DOHH2 (cell line): ENCODE measurements at regions not wholly inside any gene's neighbourhood (a gene's known extent, or its start where the extent isn't known, plus 50 kb on each side); places are given as distances from the start of the nearest gene placed in this dataset.

Experiments used
- H3F3A ChIP-seq: fragments of 200-600 bp; sonication (generic), shearing (Covaris generic); 2 replicates; pipeline ENCODE4 v1.6.0; 2016; ENCODE audit warnings: antibody characterized with exemption, mild to moderate bottlenecking; ENCODE audit not compliant: control insufficient read depth, insufficient read depth
- H3K27ac ChIP-seq: fragments of 200-600 bp; sonication (generic); 2 replicates; pipeline ENCODE4 v1.5.1; 2014; ENCODE audit warnings: low read depth, mild to moderate bottlenecking, low read length, moderate library complexity
- H3K27me3 ChIP-seq: fragments of 200-600 bp; sonication (generic); 2 replicates; pipeline ENCODE4 v1.6.1; 2014; ENCODE audit warnings: mild to moderate bottlenecking, low read length, mixed read lengths; ENCODE audit not compliant: control insufficient read depth
- H3K36me3 ChIP-seq: fragments of 200-600 bp; sonication (generic); 2 replicates; pipeline ENCODE4 v1.6.1; 2014; ENCODE audit warnings: mild to moderate bottlenecking, low read length, moderate library complexity, mixed read lengths; ENCODE audit not compliant: control insufficient read depth
- H3K4me1 ChIP-seq: fragments of 200-600 bp; sonication (generic); 2 replicates; pipeline ENCODE4 v1.6.1; 2014; ENCODE audit warnings: mild to moderate bottlenecking, low read length, mixed read lengths; ENCODE audit not compliant: control insufficient read depth
- H3K4me2 ChIP-seq: fragments of 200-600 bp; sonication (generic); 2 replicates; pipeline ENCODE4 v1.6.0; 2014; ENCODE audit warnings: mild to moderate bottlenecking, low read length, moderate library complexity
- H3K4me3 ChIP-seq: fragments of 200-600 bp; sonication (generic); 2 replicates; pipeline ENCODE4 v1.5.1; 2014; ENCODE audit warnings: mild to moderate bottlenecking, low read length, mixed read lengths
- H3K79me2 ChIP-seq: fragments of 200-600 bp; sonication (generic); 2 replicates; pipeline ENCODE4 v1.6.1; 2014; ENCODE audit warnings: mild to moderate bottlenecking, low read length, mixed read lengths; ENCODE audit not compliant: control insufficient read depth
- H3K9me2 ChIP-seq: fragments of 200-600 bp; sonication (generic); replicated peaks from 2 replicates; pipeline ENCODE4 v1.6.1; 2014; ENCODE audit warnings: mild to moderate bottlenecking, low read length, mixed read lengths; ENCODE audit not compliant: control insufficient read depth
- H3K9me3 ChIP-seq: fragments of 200-600 bp; sonication (generic); 2 replicates; pipeline ENCODE4 v1.6.1; 2014; ENCODE audit warnings: antibody characterized with exemption, low read length, mixed read lengths; ENCODE audit not compliant: control insufficient read depth, insufficient read depth
- H4K20me1 ChIP-seq: fragments of 200-600 bp; sonication (generic); 2 replicates; pipeline ENCODE4 v1.6.0; 2014; ENCODE audit warnings: low read depth, mild to moderate bottlenecking, antibody characterized with exemption, low read length, moderate library complexity; ENCODE audit not compliant: control insufficient read depth, insufficient read depth
- EZH2phosphoT487 ChIP-seq: fragments of 200-600 bp; sonication (generic); IDR thresholded peaks from 2 replicates; pipeline ENCODE4 v1.6.1; 2017; ENCODE audit warnings: borderline replicate concordance, mild to moderate bottlenecking, antibody characterized with exemption, low read length, moderate library complexity, mixed read lengths
- TF ChIP-seq, protein P1 (sequence below): fragments of 200-600 bp; sonication (generic); IDR thresholded peaks from one replicate; pipeline ENCODE4 v1.5.1; 2014; ENCODE audit warnings: antibody characterized with exemption, mild to moderate bottlenecking, low read depth, low read length; ENCODE audit not compliant: poor library complexity, severe bottlenecking

DNA sequence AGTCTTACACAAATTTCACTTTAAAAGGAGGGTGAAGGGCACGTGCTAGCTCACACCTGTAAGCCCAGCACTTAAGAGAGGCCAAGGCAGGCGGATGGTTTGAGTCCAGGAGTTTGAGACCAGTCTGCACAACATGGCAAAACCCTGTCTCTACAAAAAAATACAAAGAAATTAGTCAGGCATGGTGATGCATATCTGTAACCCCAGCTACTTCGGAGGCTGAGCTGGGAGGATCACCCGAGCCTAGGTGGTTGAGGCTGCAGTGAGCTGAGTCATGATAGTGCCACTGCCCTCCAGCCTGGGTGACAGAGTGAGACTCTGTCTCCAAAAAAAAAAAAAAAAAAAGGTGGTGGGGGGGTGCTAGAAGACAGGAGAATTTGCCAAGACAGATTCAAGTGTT lies 237.3 kb upstream of the KLF14 start:
- H3F3A ChIP-seq: peaks cover 10% of the 10 kb centered on the region; the same call in 1 of the 2 replicates
- H3K9me2 ChIP-seq: no peaks in the 10 kb centered on the region
- H3K36me3 ChIP-seq: peaks cover 54% of the 10 kb centered on the region
- no peak for TF ChIP-seq EZH2phosphoT487
- TF ChIP-seq, protein P1, sequence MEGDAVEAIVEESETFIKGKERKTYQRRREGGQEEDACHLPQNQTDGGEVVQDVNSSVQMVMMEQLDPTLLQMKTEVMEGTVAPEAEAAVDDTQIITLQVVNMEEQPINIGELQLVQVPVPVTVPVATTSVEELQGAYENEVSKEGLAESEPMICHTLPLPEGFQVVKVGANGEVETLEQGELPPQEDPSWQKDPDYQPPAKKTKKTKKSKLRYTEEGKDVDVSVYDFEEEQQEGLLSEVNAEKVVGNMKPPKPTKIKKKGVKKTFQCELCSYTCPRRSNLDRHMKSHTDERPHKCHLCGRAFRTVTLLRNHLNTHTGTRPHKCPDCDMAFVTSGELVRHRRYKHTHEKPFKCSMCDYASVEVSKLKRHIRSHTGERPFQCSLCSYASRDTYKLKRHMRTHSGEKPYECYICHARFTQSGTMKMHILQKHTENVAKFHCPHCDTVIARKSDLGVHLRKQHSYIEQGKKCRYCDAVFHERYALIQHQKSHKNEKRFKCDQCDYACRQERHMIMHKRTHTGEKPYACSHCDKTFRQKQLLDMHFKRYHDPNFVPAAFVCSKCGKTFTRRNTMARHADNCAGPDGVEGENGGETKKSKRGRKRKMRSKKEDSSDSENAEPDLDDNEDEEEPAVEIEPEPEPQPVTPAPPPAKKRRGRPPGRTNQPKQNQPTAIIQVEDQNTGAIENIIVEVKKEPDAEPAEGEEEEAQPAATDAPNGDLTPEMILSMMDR: no peak
- no peaks in the 10 kb centered on the region for H3K27me3 ChIP-seq
- peaks cover 25% of the 10 kb centered on the region for H3K4me1 ChIP-seq
- H3K4me2 ChIP-seq: no peak overlapping the region
- H3K27ac ChIP-seq: no peak overlapping the region
- peaks cover 16% of the 10 kb centered on the region; the same call in 1 of the 2 replicates for H3K9me3 ChIP-seq
- no peak overlapping the region for H3K4me3 ChIP-seq
- no peaks in the 10 kb centered on the region for H4K20me1 ChIP-seq
- peaks cover 36% of the 10 kb centered on the region for H3K79me2 ChIP-seq

DNA sequence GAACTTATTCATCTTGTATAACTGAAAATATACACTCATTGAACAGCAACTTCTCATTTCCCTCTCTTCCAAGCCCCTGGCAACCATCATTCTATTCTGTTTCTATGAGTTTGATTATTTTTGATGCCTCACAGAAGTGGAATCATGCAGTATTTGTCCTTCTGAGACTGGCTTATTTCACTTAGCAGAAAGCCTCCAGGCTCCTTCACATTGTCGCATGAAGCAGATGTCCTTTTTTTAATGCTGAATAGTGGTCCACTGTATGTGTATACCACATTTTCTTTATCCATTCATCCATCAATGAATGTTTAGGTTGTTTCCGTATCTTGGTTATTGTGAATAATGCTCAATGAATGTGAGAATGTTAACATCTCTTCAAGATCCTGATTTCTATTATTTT lies 238.2 kb upstream of the KLF14 start:
- peaks cover 10% of the 10 kb centered on the region; the same call in 1 of the 2 replicates for H3F3A ChIP-seq
- no peaks in the 10 kb centered on the region for H3K9me2 ChIP-seq
- H3K4me3 ChIP-seq: no peak overlapping the region
- H3K27ac ChIP-seq: no peak overlapping the region
- H3K79me2 ChIP-seq: peaks cover 36% of the 10 kb centered on the region
- TF ChIP-seq, protein P1: no peak
- no peak for TF ChIP-seq EZH2phosphoT487
- no peak overlapping the region for H3K4me2 ChIP-seq
- peaks cover 25% of the 10 kb centered on the region for H3K4me1 ChIP-seq
- no peaks in the 10 kb centered on the region for H4K20me1 ChIP-seq
- H3K36me3 ChIP-seq: peaks cover 54% of the 10 kb centered on the region
- H3K9me3 ChIP-seq: peaks cover 16% of the 10 kb centered on the region; the same call in 1 of the 2 replicates
- no peaks in the 10 kb centered on the region for H3K27me3 ChIP-seq

DNA sequence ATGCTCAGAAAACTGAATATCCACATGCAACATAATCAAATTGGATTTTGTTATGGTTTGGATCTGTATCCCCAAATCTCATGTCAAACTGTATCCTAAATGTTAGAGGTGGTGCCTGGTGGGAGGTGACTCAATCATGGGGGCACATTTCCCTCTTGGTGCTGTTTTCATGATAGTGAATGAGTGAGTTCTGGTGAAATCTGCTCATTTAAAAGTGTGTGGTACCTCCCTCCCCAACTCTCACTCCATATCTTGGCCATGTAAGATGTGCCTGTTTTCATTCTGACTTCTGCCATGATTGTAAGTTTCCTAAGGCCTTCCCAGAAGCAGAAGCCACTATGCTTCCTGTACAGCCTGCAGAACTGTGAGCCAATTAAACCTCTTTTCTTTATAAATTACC lies 239.6 kb upstream of the KLF14 start:
- H4K20me1 ChIP-seq: no peaks in the 10 kb centered on the region
- H3K4me2 ChIP-seq: no peak overlapping the region
- H3F3A ChIP-seq: peaks cover 10% of the 10 kb centered on the region; the same call in 1 of the 2 replicates
- no peaks in the 10 kb centered on the region for H3K9me2 ChIP-seq
- TF ChIP-seq, protein P1: no peak
- TF ChIP-seq EZH2phosphoT487: no peak
- H3K36me3 ChIP-seq: peaks cover 59% of the 10 kb centered on the region
- peaks cover 19% of the 10 kb centered on the region; the same call in 1 of the 2 replicates for H3K9me3 ChIP-seq
- no peaks in the 10 kb centered on the region for H3K27me3 ChIP-seq
- no peak overlapping the region for H3K27ac ChIP-seq
- H3K4me1 ChIP-seq: peaks cover 25% of the 10 kb centered on the region
- peaks cover 37% of the 10 kb centered on the region for H3K79me2 ChIP-seq
- H3K4me3 ChIP-seq: no peak overlapping the region

GRCh38 chr7:130974169-130974568 lies 240.2 kb upstream of the KLF14 start:
- H3K79me2 ChIP-seq: peaks cover 34% of the 10 kb centered on the region
- no peak for TF ChIP-seq EZH2phosphoT487
- TF ChIP-seq, protein P1: no peak
- peaks cover 10% of the 10 kb centered on the region; the same call in 1 of the 2 replicates for H3F3A ChIP-seq
- no peak overlapping the region for H3K4me3 ChIP-seq
- no peaks in the 10 kb centered on the region for H3K9me2 ChIP-seq
- H3K4me1 ChIP-seq: peaks cover 25% of the 10 kb centered on the region
- no peak overlapping the region for H3K27ac ChIP-seq
- H3K4me2 ChIP-seq: no peak overlapping the region
- no peaks in the 10 kb centered on the region for H3K27me3 ChIP-seq
- peaks cover 62% of the 10 kb centered on the region for H3K36me3 ChIP-seq
- H4K20me1 ChIP-seq: no peaks in the 10 kb centered on the region
- H3K9me3 ChIP-seq: peaks cover 19% of the 10 kb centered on the region; the same call in 1 of the 2 replicates
